GM10248 (cell line): ENCODE measurements at regions not wholly inside any gene's neighbourhood (a gene's known extent, or its start where the extent isn't known, plus 50 kb on each side); places are given as distances from the start of the nearest gene placed in this dataset.
"Not testable (repeated sequence)": the region's sequence is repeated elsewhere in the genome, so short reads cannot be mapped to it uniquely, and the experiment has no call there.

Experiments
- CTCF ChIA-PET: fragments of 300-600 bp; sonication (Branson Sonifier 250); formaldehyde crosslinking; extraction: SDS; loops from one replicate; lab custom pipeline; 2021; ENCODE audit warnings: antibody characterized with exemption; lab: Yijun Ruan, JAX
- POLR2A ChIA-PET: fragments of 350-650 bp; sonication (Branson Sonifier 250); formaldehyde crosslinking; extraction: SDS; loops from one replicate; lab custom pipeline; 2020; ENCODE audit warnings: antibody characterized with exemption; lab: Yijun Ruan, JAX
- DNase-seq: peaks from one replicate; pipeline ENCODE4 v3.0.0; 2012; ENCODE audit errors: extremely low spot score
- CTCF ChIP-seq: IDR thresholded peaks from 2 replicates; pipeline ENCODE4 v1.5.1; 2012; ENCODE audit warnings: mild to moderate bottlenecking, low read depth; ENCODE audit errors: extremely low read depth, missing control alignments, control extremely low read depth

GRCh38 chr1:61561666-61562065 is 163.3 kb downstream of the TM2D1 start:
- POLR2A ChIA-PET: no interaction called here
- CTCF ChIA-PET: no interaction called here
- no peak for TF ChIP-seq CTCF
- no peak for DNase-seq

DNA sequence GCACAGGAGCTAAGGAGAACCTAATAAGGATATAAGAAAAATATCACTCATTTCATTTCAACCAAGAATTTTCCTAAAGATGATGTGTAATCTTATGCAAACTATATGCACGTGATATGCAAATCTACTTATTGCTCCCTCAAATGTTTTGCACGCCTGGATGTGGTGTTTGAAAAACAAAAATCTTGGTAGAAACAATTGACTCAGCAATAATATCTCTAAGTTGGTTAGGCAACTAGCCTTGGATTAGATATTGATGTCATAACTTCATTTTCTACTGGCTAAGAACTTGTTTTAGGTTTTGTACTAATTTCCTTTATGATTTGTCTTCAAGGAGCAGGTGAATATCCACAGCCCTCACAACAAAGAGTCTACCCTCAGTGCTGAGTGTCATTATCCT is 164.6 kb downstream of the TM2D1 start:
- POLR2A ChIA-PET: no interaction called here
- CTCF ChIA-PET: no interaction called here
- no peak for TF ChIP-seq CTCF
- no peak for DNase-seq

DNA sequence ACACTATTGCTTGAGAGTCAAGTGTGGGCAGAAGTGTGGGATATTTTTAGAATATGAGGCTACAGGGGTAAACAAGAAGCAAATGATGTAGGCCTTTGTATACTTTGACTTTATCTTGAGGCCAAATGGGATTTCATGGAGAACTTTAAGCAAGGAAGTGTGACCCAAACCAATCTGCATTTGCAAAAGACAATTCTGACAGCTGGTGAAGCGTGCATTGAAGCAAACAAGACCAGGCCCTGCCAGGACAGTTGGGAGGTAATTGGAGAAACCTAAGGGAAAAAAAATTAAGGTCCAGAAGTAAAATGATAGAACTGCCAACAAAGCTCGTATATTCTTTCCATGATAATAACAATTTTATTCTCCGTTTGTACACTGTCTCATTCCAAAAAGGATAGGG is 168.3 kb downstream of the TM2D1 start:
- ChIA-PET CTCF (interaction anchor here (1.4 kb wide), 1 partner anchor 10 kb away, joined by 3 read pairs; no protein-coding TSS in a partner anchor), POLR2A (no interaction called here)
- no peak for TF ChIP-seq CTCF
- DNase-seq: no peak

DNA sequence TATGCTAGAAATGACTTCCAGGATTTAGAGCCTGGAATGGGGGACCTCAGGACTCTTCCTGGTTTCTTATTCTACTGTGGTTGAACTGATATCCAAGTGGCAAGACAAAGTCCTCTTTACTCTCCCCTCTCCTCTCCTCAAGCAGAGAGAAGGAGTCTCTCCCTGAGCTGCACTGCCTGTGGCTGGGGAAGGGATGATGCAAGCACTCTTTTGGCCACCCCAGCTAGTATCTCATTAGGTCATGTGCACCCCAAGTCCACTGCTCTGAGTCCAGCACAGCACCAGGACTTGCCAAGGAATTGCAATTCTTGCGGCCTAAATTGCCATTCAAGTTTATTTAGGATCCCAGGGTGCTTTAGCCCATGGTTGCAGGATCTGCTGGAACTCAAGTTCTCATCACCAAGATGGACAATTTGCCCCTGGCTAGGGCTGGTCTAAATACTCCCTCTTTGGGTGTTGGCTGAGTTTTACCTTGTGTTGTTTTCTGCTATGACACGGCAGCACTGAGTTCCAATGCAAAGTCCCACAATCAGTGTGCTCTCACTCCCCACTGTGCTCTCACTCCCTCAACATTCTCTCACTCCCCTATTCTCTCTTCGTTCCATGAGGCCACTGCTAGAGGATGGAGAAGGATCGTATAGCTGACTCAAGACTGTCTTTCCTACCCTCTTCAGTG is 172.2 kb downstream of the TM2D1 start:
- ChIA-PET POLR2A (no interaction called here), CTCF (no interaction called here)
- no peak for TF ChIP-seq CTCF
- no peak for DNase-seq

DNA sequence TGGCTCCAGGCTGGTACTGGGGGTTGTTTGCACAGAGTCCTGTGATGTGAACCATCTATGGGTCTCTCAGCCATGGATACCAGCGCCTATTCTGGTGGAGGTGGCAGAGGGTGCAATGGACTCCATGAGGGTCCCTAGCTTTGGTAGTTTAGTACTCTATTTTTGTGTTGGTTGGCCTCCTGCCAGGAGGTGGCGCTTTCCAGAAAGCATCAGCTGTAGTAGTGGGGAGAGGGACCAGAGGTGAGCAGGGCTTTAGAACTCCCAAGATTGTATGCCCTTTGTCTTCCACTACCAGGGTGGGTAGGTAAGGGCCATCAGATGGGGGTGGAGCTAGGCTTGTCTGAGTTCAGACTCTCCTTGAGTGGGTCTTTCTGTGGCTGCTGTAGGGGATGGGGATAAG is 177.6 kb downstream of the TM2D1 start:
- CTCF ChIA-PET: interaction anchor here (0.8 to 1.6 kb wide), 6 partner anchors 10 to 306 kb away, joined by 3 to 5 read pairs (median 4); no protein-coding TSS in a partner anchor
- peak; percentile 9 for TF ChIP-seq CTCF
- DNase-seq, POLR2A ChIA-PET: not testable (repeated sequence)

GRCh38 chr1:61544870-61545269 is 180.1 kb downstream of the TM2D1 start:
- POLR2A ChIA-PET, DNase-seq, CTCF ChIA-PET: not testable (repeated sequence)

GRCh38 chr1:61543498-61543897 is 181.4 kb downstream of the TM2D1 start:
- CTCF ChIA-PET, DNase-seq, POLR2A ChIA-PET: not testable (repeated sequence)
